OCI-LY1 (cell line): ENCODE measurements at regions not wholly inside any gene's neighbourhood (a gene's known extent, or its start where the extent isn't known, plus 50 kb on each side); places are given as distances from the start of the nearest gene placed in this dataset.

Experiments
- CTCF ChIP-seq: fragments of 200-600 bp; sonication (generic), shearing (Covaris generic); IDR thresholded peaks from 2 replicates; pipeline ENCODE4 v1.5.1; 2017; ENCODE audit warnings: mild to moderate bottlenecking, antibody characterized with exemption, low read length, moderate library complexity, mixed read lengths
- EZH2 ChIP-seq: fragments of 200-600 bp; sonication (generic), shearing (Covaris generic); IDR thresholded peaks from 2 replicates; pipeline ENCODE4 v1.8.0; 2017; ENCODE audit warnings: borderline replicate concordance, mixed run types, mild to moderate bottlenecking, antibody characterized with exemption, low read length, moderate library complexity, mixed read lengths

GRCh38 chr10:25842146-25842545 lies 91.9 kb upstream of the MYO3A start:
- TF ChIP-seq CTCF (no peak), EZH2 (no peak)
